Gastroesophageal sphincter (tissue), 2 donors: ENCODE measurements at regions not wholly inside any gene's neighbourhood (a gene's known extent, or its start where the extent isn't known, plus 50 kb on each side); places are given as distances from the start of the nearest gene placed in this dataset.

Experiments
- EP300 ChIP-seq: sonication (generic); formaldehyde crosslinking; IDR thresholded peaks from one replicate; pipeline ENCODE4 v1.6.1; 2017; ENCODE audit warnings: antibody characterized with exemption, mild to moderate bottlenecking
- POLR2A ChIP-seq, 2 donors: fragments of 450-650 bp; IDR thresholded peaks; one replicate each; pipeline ENCODE4 v1.6.1; 2017; ENCODE audit warnings: antibody characterized with exemption in 2 of 2, mild to moderate bottlenecking in 2 of 2, moderate library complexity in 1 of 2

- no peak for TF ChIP-seq POLR2A (IDR thresholded peaks at IDR 0.05)
- no peak for TF ChIP-seq EP300
Observed at GRCh38 chr4:124290678-124291077, 421.9 kb downstream of the ANKRD50 start.
